H9 (cell line): ENCODE measurements at regions not wholly inside any gene's neighbourhood (a gene's known extent, or its start where the extent isn't known, plus 50 kb on each side); places are given as distances from the start of the nearest gene placed in this dataset.

ENCODE experiments used
- DNase-seq: peaks from one replicate; pipeline ENCODE4 v3.0.0-alpha.2; 2017
- H2AFZ ChIP-seq: one replicate; pipeline ENCODE4 v1.6.1; 2013; ENCODE audit warnings: mild to moderate bottlenecking, low read length, control low read depth, moderate library complexity
- H2AK5ac ChIP-seq: 2 replicates; pipeline ENCODE4 v1.6.1; 2013; ENCODE audit warnings: low read length, control low read depth, mixed read lengths; ENCODE audit not compliant: insufficient read length
- H2BK120ac ChIP-seq: one replicate; pipeline ENCODE4 v1.6.1; 2013; ENCODE audit warnings: low read depth, mild to moderate bottlenecking, low read length, control low read depth, inconsistent platforms; ENCODE audit not compliant: poor library complexity, severe bottlenecking
- H2BK12ac ChIP-seq: 2 replicates; pipeline ENCODE4 v1.6.1; 2013; ENCODE audit warnings: low read length, control low read depth, mixed read lengths, low read depth; ENCODE audit not compliant: insufficient read length
- H2BK15ac ChIP-seq: 2 replicates; pipeline ENCODE4 v1.6.1; 2013; ENCODE audit warnings: low read depth, low read length, control low read depth
- H2BK20ac ChIP-seq: one replicate; pipeline ENCODE4 v1.6.1; 2013; ENCODE audit warnings: low read depth, mild to moderate bottlenecking, low read length, control low read depth, inconsistent platforms; ENCODE audit not compliant: poor library complexity, severe bottlenecking
- H2BK5ac ChIP-seq: 2 replicates; pipeline ENCODE4 v1.6.1; 2013; ENCODE audit warnings: low read length, control low read depth, mixed read lengths; ENCODE audit not compliant: insufficient read length
- H3K14ac ChIP-seq: 2 replicates; pipeline ENCODE4 v1.6.1; 2013; ENCODE audit warnings: low read length, control low read depth; ENCODE audit not compliant: insufficient read depth
- H3K18ac ChIP-seq: 2 replicates; pipeline ENCODE4 v1.6.1; 2013; ENCODE audit warnings: low read depth, mild to moderate bottlenecking, mixed read lengths, low read length, control low read depth; ENCODE audit not compliant: insufficient read length
- H3K23ac ChIP-seq: 2 replicates; pipeline ENCODE4 v1.6.1; 2013; ENCODE audit warnings: low read length, control low read depth, mixed read lengths, low read depth; ENCODE audit not compliant: insufficient read length
- H3K23me2 ChIP-seq: 2 replicates; pipeline ENCODE4 v1.6.1; 2013; ENCODE audit warnings: low read depth, mild to moderate bottlenecking, mixed read lengths, low read length, control low read depth; ENCODE audit not compliant: insufficient read length, poor library complexity, severe bottlenecking
- H3K27ac ChIP-seq: 2 replicates; pipeline ENCODE4 v1.5.1; 2013; ENCODE audit warnings: low read length, control low read depth, mixed read lengths, low read depth; ENCODE audit not compliant: insufficient read length
- H3K27me3 ChIP-seq: 2 replicates; pipeline ENCODE4 v1.6.1; 2013; ENCODE audit warnings: low read length, control low read depth, inconsistent platforms; ENCODE audit not compliant: insufficient read depth
- H3K4ac ChIP-seq: 2 replicates; pipeline ENCODE4 v1.6.1; 2013; ENCODE audit warnings: low read depth, mild to moderate bottlenecking, control low read depth, inconsistent platforms, low read length, moderate library complexity
- H3K4me1 ChIP-seq: 2 replicates; pipeline ENCODE4 v1.6.1; 2013; ENCODE audit warnings: low read length, control low read depth, inconsistent platforms; ENCODE audit not compliant: insufficient read depth
- H3K4me2 ChIP-seq: 2 replicates; pipeline ENCODE4 v1.6.1; 2013; ENCODE audit warnings: low read length, control low read depth, mixed read lengths; ENCODE audit not compliant: insufficient read length, insufficient read depth
- H3K56ac ChIP-seq: 2 replicates; pipeline ENCODE4 v1.6.1; 2013; ENCODE audit warnings: low read depth, mild to moderate bottlenecking, mixed read lengths, low read length, control low read depth; ENCODE audit not compliant: insufficient read length
- H3K79me1 ChIP-seq: 2 replicates; pipeline ENCODE4 v1.6.1; 2013; ENCODE audit warnings: low read depth, mild to moderate bottlenecking, moderate library complexity, low read length, control low read depth, inconsistent platforms; ENCODE audit not compliant: insufficient read depth, poor library complexity, severe bottlenecking
- H3K79me2 ChIP-seq: 2 replicates; pipeline ENCODE4 v1.6.1; 2013; ENCODE audit warnings: low read length, control low read depth, inconsistent platforms; ENCODE audit not compliant: insufficient read depth
- H3K9ac ChIP-seq: 2 replicates; pipeline ENCODE4 v1.6.1; 2013; ENCODE audit warnings: low read length, control low read depth, mixed read lengths; ENCODE audit not compliant: insufficient read length; ENCODE audit errors: extremely low read depth
- H3K9me3 ChIP-seq: one replicate; pipeline ENCODE4 v1.6.1; 2013; ENCODE audit warnings: low read depth, low read length, inconsistent platforms; ENCODE audit not compliant: control insufficient read depth
- H3T11ph ChIP-seq: one replicate; pipeline ENCODE4 v1.6.1; 2013; ENCODE audit warnings: mild to moderate bottlenecking, low read length, control low read depth, inconsistent platforms
- H4K20me1 ChIP-seq: one replicate; pipeline ENCODE4 v1.6.1; 2013; ENCODE audit not compliant: control insufficient read depth, insufficient read length, insufficient read depth
- H4K5ac ChIP-seq: 2 replicates; pipeline ENCODE4 v1.6.1; 2013; ENCODE audit warnings: low read depth, mild to moderate bottlenecking, mixed read lengths, low read length, control low read depth; ENCODE audit not compliant: insufficient read length
- H4K8ac ChIP-seq: replicated peaks from 2 replicates; pipeline ENCODE4 v1.6.1; 2013; ENCODE audit warnings: low read length, control low read depth, mixed read lengths, low read depth; ENCODE audit not compliant: insufficient read length
- H4K91ac ChIP-seq: 2 replicates; pipeline ENCODE4 v1.6.1; 2013; ENCODE audit warnings: low read depth, mild to moderate bottlenecking, moderate library complexity, mixed read lengths, low read length, control low read depth; ENCODE audit not compliant: insufficient read length
- H3K27ac Mint-ChIP-seq, 3 experiments: 2 replicates in 2 of 3; 3 replicates in 1 of 3; pipeline ENCODE4 v1.8.0; 2020 to 2021; ENCODE audit warnings: mixed read lengths in 3 of 3, mild to moderate bottlenecking in 1 of 3, moderate library complexity in 1 of 3
- H3K27me3 Mint-ChIP-seq: 2 replicates; pipeline ENCODE4 v1.8.0; 2021; ENCODE audit warnings: low read depth, mild to moderate bottlenecking, moderate library complexity, mixed read lengths
- H3K36me3 Mint-ChIP-seq, 3 experiments: 2 replicates in 2 of 3; 3 replicates in 1 of 3; pipeline ENCODE4 v1.8.0; 2020 to 2021; ENCODE audit warnings: low read depth in 3 of 3, mixed read lengths in 3 of 3; ENCODE audit not compliant: insufficient read depth in 1 of 3
- H3K4me1 Mint-ChIP-seq, 2 experiments: 2 replicates each; pipeline ENCODE4 v1.8.0; 2020; ENCODE audit warnings: mixed read lengths in 2 of 2
- H3K4me3 Mint-ChIP-seq, 2 experiments: 2 replicates in 1 of 2; 3 replicates in 1 of 2; pipeline ENCODE4 v1.8.0; 2020 to 2021; ENCODE audit warnings: mild to moderate bottlenecking in 2 of 2, mixed read lengths in 2 of 2, moderate library complexity in 1 of 2
- H3K9me3 Mint-ChIP-seq, 2 experiments: 2 replicates in 1 of 2; 3 replicates in 1 of 2; pipeline ENCODE4 v1.8.0; 2020; ENCODE audit warnings: mild to moderate bottlenecking in 2 of 2, mixed read lengths in 2 of 2, moderate library complexity in 1 of 2
- WGBS: extraction: QIAGEN DNeasy Blood & Tissue Kit; methylation state at CpG from one replicate; pipeline ENCODE4 v1.1.7; 2013; ENCODE audit warnings: missing lambda C conversion rate, low lambda C conversion rate, mixed read lengths; ENCODE audit not compliant: insufficient read length; ENCODE audit errors: extremely low coverage; 5-methylcytosine and 5-hydroxymethylcytosine counted together
- TF ChIP-seq, protein P1 (sequence below): fragments of 200-600 bp; sonication (generic); conservative IDR thresholded peaks from 3 replicates; pipeline ENCODE4 v1.8.0; 2021; ENCODE audit warnings: antibody characterized with exemption, mild to moderate bottlenecking

DNA sequence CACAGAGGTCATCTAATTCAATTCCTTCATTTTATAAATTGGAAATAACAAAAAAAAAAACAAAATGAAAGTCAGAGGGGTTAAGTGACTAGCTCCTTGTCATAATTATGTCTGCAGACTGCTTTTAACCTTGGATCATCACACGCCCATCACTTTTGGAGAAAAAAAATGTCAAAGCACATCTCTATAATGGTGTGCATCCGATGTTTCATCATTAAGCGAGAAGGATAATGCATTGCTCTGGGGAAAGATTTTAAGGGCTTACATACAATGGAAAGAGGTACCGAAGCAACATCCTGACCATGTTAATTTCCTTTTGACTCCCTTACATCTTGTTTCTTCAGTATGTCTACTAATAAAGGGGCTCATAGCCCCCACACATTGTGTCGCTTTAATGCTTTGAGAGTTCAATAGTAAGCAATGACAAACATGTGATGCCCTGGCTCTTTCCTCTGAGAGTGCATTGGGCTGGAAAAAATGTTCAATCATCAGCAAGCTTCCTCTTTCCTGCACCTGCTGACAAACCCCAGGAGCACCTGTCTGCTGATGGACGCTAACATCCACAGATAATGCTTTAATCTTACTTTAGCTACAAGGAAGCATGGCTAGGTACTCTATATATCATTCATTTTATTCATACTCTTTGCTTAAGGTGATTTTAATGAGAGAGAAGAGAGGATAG lies 242.2 kb downstream of the SMARCA2 start:
- TF ChIP-seq, protein P1, sequence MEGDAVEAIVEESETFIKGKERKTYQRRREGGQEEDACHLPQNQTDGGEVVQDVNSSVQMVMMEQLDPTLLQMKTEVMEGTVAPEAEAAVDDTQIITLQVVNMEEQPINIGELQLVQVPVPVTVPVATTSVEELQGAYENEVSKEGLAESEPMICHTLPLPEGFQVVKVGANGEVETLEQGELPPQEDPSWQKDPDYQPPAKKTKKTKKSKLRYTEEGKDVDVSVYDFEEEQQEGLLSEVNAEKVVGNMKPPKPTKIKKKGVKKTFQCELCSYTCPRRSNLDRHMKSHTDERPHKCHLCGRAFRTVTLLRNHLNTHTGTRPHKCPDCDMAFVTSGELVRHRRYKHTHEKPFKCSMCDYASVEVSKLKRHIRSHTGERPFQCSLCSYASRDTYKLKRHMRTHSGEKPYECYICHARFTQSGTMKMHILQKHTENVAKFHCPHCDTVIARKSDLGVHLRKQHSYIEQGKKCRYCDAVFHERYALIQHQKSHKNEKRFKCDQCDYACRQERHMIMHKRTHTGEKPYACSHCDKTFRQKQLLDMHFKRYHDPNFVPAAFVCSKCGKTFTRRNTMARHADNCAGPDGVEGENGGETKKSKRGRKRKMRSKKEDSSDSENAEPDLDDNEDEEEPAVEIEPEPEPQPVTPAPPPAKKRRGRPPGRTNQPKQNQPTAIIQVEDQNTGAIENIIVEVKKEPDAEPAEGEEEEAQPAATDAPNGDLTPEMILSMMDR, result no peak
- Histone ChIP-seq H3K23ac (no peak overlapping the region), H3K27ac (no peak overlapping the region), H2BK20ac (no peak overlapping the region), H2BK120ac (no peak overlapping the region), H3K79me1 (no peaks in the 10 kb centered on the region), H4K20me1 (no peaks in the 10 kb centered on the region), H4K91ac (no peak overlapping the region), H2AFZ (no peak overlapping the region), H3K9me3 (no peaks in the 10 kb centered on the region), H3K27me3 (no peaks in the 10 kb centered on the region), H4K8ac (no peak overlapping the region), H3K23me2 (no peaks in the 10 kb centered on the region), H3K18ac (no peak overlapping the region), H2BK15ac (no peak overlapping the region), H2BK5ac (no peak overlapping the region), H3K14ac (no peak overlapping the region), H3K9ac (no peak overlapping the region), H3K56ac (no peak overlapping the region), H2BK12ac (no peak overlapping the region), H3K79me2 (no peaks in the 10 kb centered on the region), H3K4me1 (no peaks in the 10 kb centered on the region), H4K5ac (no peak overlapping the region), H3T11ph (no peak overlapping the region), H3K4ac (no peak overlapping the region), H2AK5ac (no peak overlapping the region), H3K4me2 (no peak overlapping the region)
- DNase-seq, result no peak
- peaks cover 7 to 11% of the 10 kb centered on the region in 2 experiments for H3K9me3 Mint-ChIP-seq
- no CpG with 5 or more reads among the region's 6 CpGs for WGBS
- no peak overlapping the region for H3K4me3 Mint-ChIP-seq
- H3K36me3 Mint-ChIP-seq, result peaks cover 7 to 8% (median 7%) of the 10 kb centered on the region in 3 experiments
- H3K27me3 Mint-ChIP-seq, result no peaks in the 10 kb centered on the region; the same call in none of the 2 replicates
- H3K4me1 Mint-ChIP-seq, result peaks cover 8 to 27% of the 10 kb centered on the region in 2 experiments; a peak in 3 of 4 replicates
- no peak overlapping the region for H3K27ac Mint-ChIP-seq
